NOMO-1 (cell line): ENCODE measurements at regions not wholly inside any gene's neighbourhood (a gene's known extent, or its start where the extent isn't known, plus 50 kb on each side); places are given as distances from the start of the nearest gene placed in this dataset.

ENCODE experiments used
- DNase-seq, 2 experiments: peaks; one replicate each; lab custom pipeline; 2025; ENCODE audit not compliant: unreplicated experiment in 2 of 2; lab: John Stamatoyannopoulos, UW

DNA sequence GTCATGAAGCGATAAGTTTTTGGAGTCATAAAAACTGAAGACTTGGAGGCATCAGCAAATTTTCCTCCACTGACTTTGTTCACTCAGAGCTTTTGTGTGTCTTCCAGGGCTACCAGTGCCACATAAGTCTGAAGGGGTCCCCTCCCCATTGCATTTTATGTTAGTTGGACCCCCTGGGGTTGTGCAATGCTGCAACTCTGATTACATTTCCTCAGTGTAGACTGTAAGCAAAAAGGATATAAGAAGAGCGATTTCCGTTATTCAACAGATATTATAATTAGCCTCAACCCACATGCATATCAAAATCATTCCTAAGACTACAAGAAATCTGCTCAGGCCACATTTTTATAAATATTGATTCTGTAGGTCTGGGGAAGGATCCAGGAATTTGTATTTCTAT is 324.0 kb downstream of the TDRD3 start:
- no peak for DNase-seq

DNA sequence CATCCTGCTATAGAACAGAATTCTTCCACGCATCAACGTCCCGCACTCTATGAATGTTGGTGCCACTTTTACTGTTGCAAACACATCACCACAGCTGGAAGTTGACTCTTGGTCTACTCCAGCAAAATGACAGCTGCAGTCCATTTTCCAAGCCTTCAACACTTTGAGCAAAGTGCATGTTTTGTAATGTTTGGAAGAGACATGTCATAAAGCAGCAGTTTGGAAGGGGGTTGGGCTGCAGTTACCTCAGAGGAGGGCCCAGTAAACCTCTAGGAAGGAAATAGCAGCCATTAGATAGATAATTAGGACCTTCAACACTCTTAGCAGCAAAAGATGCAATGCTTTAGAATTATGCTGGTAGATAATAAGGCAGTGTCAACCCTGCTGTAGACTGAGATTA is 323.6 kb downstream of the TDRD3 start:
- peak; percentile 3 to 18 for DNase-seq

DNA sequence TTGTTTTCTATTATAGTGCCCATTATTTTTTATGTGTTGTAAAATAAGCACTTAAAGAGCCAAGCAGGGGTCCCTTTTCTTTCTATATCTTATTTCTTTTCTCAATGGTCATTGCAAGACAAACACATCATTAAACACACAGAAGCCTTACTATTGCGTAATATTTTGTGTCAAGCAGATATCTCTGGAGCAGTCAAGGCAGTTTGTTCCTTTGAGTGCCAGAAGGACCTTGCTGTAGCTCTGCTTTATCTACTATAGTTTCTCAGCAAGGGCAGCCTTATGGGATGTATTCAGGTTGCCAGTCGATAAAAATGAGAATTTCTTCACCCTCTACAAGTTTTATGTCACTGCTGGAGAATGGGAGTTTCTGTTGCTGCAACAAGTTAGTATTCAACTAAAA is 319.3 kb downstream of the TDRD3 start:
- DNase-seq = peak; percentile 17 to 37

DNA sequence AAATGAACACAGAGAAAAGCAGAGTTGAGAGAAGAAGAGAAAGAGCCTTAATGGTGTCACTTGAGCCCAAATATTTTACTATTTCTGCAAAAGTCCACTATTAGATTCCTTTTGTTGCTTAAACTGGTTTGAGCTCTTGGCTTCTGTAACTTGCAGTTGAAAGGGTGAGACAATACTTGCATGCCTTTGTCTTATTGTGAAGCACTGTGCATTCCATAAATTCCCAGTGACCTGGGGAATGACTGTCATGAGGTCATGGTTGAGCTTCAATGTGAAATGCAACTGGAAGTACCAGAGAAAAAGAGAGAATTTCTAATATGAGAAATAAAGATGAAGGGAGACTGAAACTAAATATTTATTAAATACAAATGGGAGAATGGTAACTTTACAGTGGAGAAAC is 310.9 kb downstream of the TDRD3 start:
- DNase-seq = no peak

DNA sequence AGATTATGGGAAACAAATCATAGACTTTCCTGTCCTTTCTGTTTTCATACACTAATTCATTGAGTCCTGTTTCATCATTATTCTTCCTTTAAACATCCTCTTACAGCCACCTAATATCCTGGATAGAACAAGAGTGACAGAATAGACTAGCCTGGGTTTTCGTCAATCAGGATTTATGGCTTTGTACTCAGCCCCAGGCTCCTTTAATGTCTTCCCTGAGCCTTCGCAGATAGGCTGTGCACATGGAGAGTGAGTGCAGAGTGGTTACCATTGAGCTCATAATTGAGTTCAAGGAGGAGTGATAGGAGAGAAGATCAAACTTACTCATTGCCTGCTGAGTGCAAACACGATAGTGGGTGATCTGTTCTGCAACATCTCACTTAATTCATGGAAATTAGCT is 304.9 kb downstream of the TDRD3 start:
- no peak for DNase-seq

DNA sequence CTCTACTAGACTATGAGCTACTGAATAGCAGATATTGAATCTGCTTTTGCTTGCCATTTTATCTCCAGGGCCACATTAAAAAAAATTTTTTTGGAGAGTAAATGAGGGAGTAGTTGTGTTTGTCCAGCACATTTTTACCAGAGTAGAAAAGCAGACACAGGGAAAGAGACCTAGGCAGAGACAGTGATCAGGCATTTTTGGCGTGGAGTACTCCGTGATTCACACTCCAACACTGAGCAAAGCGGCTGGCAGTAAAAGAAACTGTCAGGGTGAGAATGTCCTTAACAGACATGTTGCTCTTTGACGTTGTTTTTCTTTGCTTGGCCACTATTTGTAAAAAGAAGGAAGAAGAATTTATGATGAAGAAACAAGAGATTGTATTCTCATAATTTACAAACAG is 304.0 kb downstream of the TDRD3 start:
- DNase-seq = no peak

DNA sequence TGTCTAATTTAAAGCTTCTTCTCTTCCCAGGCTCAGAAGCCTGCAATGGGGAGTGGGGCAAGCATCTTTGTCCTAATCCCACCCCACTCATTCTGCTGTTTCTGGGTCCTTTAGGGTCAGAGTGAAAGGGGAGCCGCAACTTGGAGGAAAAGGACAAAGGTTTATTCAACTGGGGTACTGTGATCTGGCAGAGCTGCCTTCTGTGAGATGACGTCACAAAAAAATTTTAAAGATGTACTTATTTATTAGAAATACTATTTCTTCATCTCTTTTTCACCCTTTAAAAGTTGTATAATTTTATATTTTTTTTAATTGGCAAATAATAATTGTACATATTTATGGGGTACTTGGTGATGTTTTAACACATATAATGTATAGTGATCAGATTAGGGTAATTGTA is 302.6 kb downstream of the TDRD3 start:
- DNase-seq = no peak

DNA sequence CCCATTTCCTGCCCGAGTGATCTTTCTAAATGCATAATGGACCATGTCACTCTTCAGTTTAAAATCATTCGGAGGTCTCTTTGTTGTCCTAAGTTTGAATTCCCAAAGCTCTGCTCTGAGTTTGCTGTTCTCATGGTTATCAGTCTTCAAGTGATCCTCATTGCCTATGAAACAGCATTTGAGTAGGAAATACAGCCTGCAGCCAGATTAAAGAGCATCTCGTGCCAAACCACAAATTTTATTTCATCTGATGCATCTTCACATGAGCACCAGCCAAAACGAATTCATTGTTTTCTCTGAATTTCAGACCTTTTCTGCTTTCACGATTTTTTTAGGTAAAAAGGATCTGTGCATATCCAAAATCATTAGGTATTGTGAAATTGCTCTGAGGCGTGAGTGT is 299.6 kb downstream of the TDRD3 start:
- no peak for DNase-seq

DNA sequence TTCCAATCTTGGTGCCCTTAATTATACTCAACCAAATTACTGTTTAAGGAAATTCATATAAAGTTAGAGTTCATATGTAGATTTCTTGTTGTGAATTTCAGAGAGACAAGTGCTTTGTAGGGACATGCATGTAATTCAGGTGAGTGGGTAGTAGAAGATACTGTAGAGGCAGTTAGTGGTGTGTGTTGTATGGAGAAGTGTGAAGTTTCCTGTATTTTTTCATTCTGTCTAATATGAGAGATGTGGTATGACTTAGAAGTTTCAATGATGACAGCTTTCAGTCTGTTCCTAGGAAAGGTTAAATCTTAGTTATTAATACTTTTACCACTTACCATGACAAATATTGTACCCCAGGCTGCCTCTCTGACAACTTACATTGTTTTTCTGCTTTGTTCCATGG is 294.2 kb downstream of the TDRD3 start:
- DNase-seq = no peak

DNA sequence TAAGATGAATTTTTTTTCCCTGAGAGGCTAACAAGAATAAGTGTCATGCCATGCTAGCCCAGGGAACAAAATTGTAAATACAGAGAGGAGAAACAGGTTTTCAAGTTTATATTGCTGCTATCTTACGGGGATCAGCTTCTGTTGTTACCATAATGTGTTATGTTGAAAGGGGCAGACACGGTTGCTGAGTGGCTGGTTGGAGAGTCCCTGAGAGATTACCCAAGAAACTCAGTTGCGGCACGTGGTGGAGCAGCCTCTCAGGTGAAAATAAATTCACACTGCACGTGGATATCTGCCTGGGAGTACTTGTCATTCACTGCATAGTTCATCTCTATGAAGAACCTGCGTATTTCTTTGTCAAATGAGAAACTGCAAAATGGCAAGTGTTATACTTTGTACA is 293.6 kb downstream of the TDRD3 start:
- no peak for DNase-seq

DNA sequence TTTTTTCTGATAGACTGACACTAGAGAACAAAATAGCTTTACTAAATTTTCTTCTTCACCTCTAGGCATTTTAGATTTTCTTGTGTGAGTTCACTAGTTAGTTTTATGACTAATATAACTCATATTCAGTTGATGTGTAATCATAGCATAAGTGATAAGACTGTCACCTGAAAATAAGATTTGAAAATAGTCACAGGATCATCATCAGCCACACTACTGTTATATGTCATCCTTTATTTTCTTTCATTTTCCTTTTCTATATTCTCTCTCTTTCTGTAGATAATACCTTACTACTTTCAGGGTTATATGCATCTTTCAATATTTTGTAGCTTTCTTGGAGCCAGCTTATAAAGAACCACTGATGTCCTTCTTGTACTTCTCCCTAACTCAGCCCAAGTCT is 292.6 kb downstream of the TDRD3 start:
- no peak for DNase-seq

DNA sequence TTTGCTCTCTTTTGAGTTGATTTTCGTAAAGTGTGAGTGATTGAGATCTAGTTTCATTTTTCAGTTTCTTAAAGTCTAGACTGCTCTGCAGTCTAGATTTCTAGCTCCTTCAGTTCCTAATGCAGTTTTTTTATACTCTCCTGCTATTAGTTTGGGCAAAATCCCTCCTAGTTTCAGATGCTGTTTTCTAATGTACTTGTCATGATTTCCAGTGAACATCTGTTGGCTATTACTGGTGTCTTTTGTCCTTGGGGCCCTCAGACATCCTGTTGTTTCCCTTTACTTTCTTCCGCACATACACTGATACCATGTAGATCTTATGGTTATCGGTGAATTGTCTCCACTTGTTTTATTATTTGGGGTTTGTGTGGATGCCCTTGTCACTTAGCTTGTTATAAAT is 292.1 kb downstream of the TDRD3 start:
- no peak for DNase-seq

DNA sequence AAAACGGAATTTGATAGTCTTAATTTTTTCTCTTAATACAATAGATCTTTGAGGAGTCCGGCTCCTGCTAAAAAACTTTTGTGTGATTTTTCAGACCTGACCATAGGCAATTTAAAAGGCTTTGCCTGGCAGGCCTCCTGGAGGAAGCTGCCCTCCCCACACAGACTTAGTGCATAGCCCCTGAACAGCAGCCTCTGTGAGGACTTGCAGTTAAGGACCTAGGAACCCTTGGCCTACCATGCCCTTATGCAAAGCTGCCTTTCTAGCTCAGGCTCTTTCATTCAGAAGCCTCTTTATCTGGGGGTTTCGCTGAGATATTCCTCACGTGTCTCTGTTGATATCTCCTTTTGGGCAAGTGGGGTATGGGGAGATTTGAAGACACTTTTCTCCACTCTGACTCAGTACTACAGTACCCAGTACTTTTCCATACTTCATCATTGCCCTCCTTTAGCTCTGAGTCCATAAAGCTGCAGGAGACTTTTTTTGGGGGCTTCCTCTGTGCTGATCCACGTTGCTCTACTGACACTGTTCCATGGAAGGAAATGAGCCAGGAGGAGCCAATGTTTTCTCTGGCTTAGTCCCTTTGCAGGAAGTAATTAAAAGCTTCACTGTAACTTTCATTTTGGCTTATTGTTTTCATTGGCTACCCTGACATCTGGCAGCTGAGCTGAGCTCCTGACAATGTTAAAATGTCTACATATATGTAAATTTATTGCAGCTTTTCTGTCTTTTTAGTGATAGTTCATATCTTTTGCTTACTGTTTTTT is 283.1 kb downstream of the TDRD3 start:
- no peak for DNase-seq

DNA sequence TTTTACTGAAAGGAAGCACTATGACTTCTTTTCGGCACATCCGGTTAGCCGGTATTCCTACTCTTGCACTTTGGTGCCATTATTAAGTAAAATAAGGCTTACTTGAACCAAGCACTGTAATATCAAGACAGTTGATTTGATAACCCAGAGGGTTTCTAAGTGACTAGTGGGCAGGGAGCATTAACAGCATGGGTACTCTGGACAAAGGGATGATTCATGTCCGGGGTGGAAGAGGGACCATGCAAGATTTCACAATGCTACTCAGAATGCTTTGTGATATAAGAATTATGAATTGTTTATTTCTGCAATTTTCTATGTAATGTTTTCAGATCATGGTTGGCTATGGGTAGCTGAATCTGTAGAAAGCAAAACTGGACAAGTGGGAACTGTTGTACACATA is 282.1 kb downstream of the TDRD3 start:
- DNase-seq = no peak

DNA sequence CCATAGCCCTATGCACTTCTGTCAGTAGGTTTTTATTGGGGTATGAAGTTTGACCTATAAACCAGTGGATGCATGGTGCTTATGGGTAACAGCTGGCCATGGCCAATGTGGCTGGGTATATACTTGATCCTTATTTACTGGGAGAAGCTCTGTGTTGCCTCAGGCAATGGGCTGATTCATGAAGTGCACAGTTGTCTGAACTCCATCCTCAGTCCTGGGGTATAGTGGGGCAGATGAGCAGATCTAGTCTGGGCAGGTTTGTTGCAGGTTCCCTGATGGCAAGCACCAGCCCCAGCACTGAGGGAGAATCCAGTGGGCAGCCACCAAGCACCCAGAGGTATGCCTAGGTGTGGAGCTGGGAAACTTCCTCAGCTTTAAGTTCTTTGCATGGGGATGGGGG is 274.4 kb downstream of the TDRD3 start:
- no peak for DNase-seq

DNA sequence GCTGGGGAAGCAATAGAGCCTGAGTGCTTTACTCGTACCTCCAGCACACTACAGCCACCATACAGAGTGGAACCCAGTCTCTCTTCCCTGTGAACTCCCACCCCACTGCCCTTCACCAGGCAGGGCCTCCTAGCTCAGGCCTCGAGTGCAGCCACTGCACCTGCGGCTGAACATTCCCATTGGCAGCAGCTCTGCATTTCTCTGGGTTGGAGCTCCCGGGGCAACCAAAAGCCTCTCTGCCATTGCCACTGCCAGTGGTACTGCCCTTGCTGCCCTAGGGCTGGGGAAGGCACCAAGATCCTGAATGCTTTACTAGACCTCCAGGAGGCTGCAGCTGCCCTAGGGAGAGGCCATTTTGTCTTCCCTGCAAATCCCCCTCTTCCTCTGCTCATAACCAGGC is 266.8 kb downstream of the TDRD3 start:
- DNase-seq = no peak

DNA sequence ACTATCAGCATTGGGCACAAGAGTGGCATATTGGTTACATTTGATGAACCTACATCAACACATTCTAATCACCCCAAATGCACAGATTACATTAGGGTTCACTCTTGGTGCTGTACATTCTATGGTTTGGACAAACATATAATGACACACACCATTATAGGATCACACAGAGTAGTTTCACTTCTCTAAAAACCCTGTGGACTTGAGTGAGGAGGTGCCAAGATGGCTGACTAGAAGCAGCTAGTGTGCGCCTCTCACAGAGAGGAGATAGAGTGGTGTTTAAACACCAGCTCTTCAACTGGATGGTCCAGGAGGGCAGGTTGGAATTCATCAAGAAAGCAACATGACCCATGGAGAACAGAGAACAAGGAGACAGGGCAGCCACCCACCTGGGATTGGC is 265.6 kb downstream of the TDRD3 start:
- DNase-seq = peak; percentile 12 to 13

DNA sequence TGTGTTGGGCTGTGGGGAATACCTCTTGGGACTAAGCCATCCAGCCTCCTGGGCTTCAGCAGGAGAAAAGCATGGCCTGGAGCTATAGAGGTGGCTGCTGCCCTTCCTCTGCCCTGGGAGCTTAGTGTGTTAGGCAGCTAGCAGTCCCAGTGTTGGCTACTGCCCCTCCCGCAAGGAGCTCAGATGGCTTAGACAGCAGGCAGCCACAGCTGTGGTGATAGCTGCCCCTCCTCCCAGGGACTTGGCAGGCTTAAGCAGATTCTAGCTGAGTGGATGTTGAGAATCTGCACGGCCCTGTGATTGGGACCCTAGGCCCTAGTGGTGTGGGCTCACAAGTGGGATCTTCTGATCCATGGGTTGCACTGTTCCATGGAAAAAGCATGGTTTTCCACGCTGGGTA is 264.5 kb downstream of the TDRD3 start:
- no peak for DNase-seq

DNA sequence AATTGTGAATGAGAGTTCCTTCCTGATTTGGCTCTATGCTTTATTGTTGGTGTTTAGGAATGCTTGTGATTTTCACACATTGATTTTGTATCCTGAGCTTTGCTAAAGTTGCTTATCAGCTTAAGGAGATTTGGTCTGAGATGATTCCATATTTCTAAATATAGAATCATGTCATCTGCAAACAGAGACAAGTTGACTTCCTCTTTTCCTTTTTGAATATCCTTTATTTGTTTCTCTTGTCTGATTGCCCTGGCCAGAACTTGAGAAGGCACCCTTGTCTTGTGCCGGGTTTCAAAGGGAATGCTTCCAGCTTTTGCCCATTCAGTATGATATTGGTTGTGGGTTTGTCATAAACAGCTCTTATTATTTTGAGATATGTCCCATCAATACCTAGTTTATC is 260.6 kb downstream of the TDRD3 start:
- peak in 1 of 2 experiments; percentile 17 for DNase-seq

DNA sequence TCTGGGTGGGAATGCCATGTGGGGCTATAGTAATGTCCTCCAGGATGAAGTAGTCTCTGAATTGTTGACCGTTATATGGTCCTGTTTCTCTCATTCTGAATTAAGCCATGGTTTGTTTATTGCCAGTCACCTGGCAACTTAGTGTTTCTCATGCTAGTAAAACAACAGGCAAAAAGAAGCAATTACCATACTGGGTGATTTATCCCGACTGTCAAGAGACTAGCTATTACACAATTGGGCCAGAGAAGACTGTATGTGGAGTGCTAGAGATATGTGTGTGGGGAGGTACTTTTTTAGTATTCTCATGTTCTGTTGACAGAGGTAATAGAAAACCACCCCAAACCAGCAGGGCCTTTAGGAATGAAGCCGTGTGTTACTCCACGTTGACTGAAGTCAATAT is 258.2 kb downstream of the TDRD3 start:
- no peak for DNase-seq

DNA sequence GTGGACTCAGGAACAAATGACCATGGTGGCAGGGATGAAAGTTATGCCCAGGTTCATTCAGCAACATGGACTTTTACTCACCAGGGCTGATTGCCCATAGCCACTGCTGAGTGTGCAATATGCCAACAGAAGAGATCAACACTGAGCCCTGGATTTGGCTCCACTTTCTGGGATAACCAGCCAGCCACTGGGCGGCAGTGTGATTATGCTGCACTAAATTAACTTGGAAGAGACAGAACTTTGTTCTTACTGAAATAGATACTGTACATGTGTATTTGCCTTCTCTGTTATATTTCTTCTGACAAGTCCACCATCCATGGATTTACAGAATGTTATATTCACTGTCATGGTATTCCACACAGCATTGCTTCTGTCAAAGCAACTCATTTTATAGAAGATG is 257.4 kb downstream of the TDRD3 start:
- peak in 1 of 2 experiments; percentile 23 for DNase-seq

DNA sequence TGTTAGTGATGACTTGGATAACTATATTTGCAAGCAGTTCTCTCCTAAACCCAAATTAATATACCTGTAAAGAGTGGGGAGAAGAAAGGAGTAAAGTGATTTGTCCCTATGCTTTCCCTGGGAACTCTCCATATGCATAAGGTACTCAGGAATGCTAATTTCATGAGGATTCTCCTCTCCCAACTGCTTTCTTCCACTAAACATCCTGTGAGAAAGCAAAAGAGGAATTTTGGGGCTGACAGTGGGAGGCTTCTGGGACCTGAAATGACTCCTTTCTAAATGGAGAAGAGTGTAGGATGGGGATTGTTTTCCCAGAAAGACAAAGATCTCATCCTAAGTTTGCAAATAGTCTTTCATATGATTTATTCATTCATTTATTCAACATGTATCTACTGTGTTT is 250.5 kb downstream of the TDRD3 start:
- no peak for DNase-seq

DNA sequence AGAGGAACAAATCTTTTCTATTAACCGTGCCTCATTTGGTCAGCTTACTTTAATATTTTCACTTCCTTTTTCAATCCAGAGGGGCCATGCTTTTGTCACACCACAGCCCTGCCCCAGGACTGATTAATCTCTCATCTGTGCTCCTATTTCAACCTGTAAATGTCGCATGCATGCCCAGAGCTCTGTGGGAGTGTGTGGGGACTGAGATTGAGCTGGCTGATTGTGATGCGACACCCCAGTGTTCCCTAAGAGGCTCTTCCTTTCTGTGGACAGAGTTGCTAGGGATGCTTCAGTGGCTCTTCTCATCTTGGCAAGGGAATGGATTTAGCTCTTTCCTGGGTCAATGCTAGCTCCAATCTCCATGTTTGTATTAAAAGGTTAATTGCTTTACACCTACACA is 249.6 kb downstream of the TDRD3 start:
- DNase-seq = no peak
